AG04449 (cell line): ENCODE measurements at regions not wholly inside any gene's neighbourhood (a gene's known extent, or its start where the extent isn't known, plus 50 kb on each side); places are given as distances from the start of the nearest gene placed in this dataset.
"Not testable (repeated sequence)": the region's sequence is repeated elsewhere in the genome, so short reads cannot be mapped to it uniquely, and the experiment has no call there.

Source experiments
- CTCF ChIA-PET: fragments of 350-600 bp; formaldehyde crosslinking; extraction: SDS; loops from one replicate; lab custom pipeline; 2021; ENCODE audit warnings: antibody characterized with exemption; lab: Yijun Ruan, JAX
- POLR2A ChIA-PET: fragments of 400-600, 350-600 bp; formaldehyde crosslinking; extraction: SDS; loops from one replicate; lab custom pipeline; 2020; ENCODE audit warnings: antibody characterized with exemption, inconsistent platforms; lab: Yijun Ruan, JAX
- DNase-seq: peaks from one replicate; pipeline ENCODE4 v3.0.0-alpha.2; 2010; ENCODE audit warnings: low read depth, low spot score
- H3K4me3 ChIP-seq: 2 replicates; pipeline ENCODE4 v1.5.1; 2011; ENCODE audit warnings: low read depth, mild to moderate bottlenecking, control low read depth, low read length
- CTCF ChIP-seq: IDR thresholded peaks from one replicate; pipeline ENCODE4 v1.5.1; 2011; ENCODE audit warnings: mild to moderate bottlenecking, moderate library complexity, low read length, control low read depth, inconsistent platforms; ENCODE audit not compliant: insufficient read depth; ENCODE audit errors: missing control alignments

GRCh38 chr4:38383646-38384121 lies 280.3 kb upstream of the KLF3 start:
- POLR2A ChIA-PET: interaction anchor here (0.7 kb wide), 1 partner anchor 247 kb away, joined by 5 read pairs; no protein-coding TSS in a partner anchor
- no peak for DNase-seq
- no peak overlapping the region for H3K4me3 ChIP-seq
- CTCF ChIA-PET: no interaction called here
- no peak for TF ChIP-seq CTCF

DNA sequence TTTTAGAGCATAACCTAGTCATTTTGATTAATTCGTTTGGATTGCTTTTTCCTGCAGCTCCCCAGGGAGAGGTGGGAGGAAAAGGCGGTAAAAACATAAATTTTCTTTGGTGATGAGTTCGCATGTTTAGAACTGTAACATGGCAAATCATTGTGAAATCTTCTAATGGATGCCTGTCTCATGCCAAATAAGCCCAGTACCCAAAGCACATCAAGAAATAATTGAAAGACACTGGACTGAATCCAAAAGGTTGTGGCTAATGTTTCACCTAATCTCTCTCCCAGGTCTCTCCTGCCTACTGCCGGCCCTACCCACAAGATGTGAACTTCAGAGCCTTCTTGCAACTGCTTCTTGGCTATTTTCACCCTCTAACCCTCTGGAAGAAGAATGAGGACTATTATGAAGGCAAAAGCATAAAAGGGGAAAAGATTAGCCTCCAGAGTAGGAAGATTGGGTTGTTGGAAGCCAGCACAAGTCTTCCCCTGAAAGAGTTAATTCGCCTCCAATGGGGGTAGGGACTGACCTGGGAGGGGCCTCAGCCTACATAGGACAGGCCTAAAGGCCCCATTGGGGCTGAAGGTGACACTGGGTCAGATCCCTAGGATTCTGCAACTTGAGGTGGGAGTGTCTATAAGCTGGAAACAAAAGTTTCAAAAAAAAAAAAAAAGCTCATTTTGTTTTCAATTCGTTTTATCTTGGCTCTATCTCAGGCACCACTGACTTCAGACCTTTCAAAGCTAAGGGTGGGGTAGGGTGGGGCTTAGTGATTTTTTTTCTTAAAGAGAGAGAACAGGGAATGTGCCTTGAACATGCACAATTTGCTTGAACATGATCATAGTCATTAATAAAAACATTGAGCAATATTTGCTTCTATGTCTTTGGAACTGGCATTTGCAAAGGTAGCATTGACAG lies 278.6 kb upstream of the KLF3 start:
- CTCF ChIA-PET: no interaction called here
- no peak for TF ChIP-seq CTCF
- no peak for DNase-seq
- no peak overlapping the region for H3K4me3 ChIP-seq
- POLR2A ChIA-PET: no interaction called here

- ChIA-PET POLR2A (no interaction called here), CTCF (no interaction called here)
- H3K4me3 ChIP-seq: no peak overlapping the region
- DNase-seq: no peak
- no peak for TF ChIP-seq CTCF
Measured at GRCh38 chr4:38386005-38386551, 277.9 kb upstream of the KLF3 start.

GRCh38 chr4:38386654-38387188 lies 277.3 kb upstream of the KLF3 start:
- TF ChIP-seq CTCF: no peak
- ChIA-PET POLR2A (no interaction called here), CTCF (no interaction called here)
- H3K4me3 ChIP-seq: no peak overlapping the region
- DNase-seq: no peak

DNA sequence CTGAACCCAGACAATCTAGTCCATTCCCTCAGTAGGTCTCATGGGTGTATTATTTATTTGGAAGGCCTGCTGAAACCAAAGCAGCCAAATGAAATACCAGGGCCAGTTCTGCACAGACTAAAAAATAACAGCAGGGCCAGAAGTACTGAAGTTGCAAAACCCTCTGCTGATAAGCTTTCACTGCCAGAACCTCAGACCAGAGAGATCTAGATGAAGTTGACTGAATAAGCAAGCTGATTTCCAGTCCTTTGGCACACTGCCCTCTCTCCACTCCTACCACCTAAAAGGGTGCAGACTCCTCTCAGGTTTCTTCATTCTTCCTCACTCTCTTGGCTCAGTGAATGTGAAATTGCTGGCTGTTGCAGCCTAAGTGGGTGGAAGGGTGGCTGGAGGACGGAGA lies 276.7 kb upstream of the KLF3 start:
- no peak for TF ChIP-seq CTCF
- ChIA-PET CTCF (no interaction called here), POLR2A (no interaction called here)
- DNase-seq: no peak
- no peak overlapping the region for H3K4me3 ChIP-seq

DNA sequence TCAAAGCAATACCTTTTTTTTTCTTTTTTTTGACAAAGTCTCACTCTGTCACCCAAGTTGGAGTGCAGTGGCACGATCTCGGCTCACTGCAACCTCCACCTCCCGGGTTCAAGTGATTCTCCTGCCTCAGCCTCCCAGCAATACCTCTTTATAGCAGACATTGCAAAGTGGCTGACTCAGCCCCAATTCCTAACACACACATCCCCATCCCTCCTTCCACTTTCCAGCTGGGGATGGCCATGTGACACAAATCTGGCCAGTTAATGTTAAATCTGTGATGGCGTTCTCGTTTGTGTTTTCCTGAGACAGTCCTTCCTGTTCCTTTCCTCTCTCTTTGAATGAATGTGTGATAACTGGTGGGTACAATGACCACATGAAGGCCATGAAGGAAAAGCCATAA lies 276.2 kb upstream of the KLF3 start:
- H3K4me3 ChIP-seq: no peak overlapping the region
- POLR2A ChIA-PET: no interaction called here
- no peak for DNase-seq
- CTCF ChIA-PET: no interaction called here
- TF ChIP-seq CTCF: no peak

- CTCF ChIA-PET, H3K4me3 ChIP-seq, DNase-seq, POLR2A ChIA-PET: not testable (repeated sequence)
Measured at GRCh38 chr4:38388907-38389306, 275.1 kb upstream of the KLF3 start.
